HG03196 (cell line): ENCODE measurements at regions not wholly inside any gene's neighbourhood (a gene's known extent, or its start where the extent isn't known, plus 50 kb on each side); places are given as distances from the start of the nearest gene placed in this dataset.

Experiments used
- ATAC-seq: cut with Tn5 transposase; IDR thresholded peaks from one replicate; pipeline ENCODE4 v1.9.1; 2021; ENCODE audit not compliant: unreplicated experiment

GRCh38 chr3:127133971-127134370 lies 59.0 kb upstream of the PRR23E start:
- ATAC-seq, result no peak

GRCh38 chr3:127134466-127134865 lies 58.5 kb upstream of the PRR23E start:
- ATAC-seq, result no peak

- no peak for ATAC-seq
Measured at GRCh38 chr3:127134887-127135240, 58.1 kb upstream of the PRR23E start.

- ATAC-seq, result no peak
Measured at GRCh38 chr3:127135241-127136023, 57.5 kb upstream of the PRR23E start.

- no peak for ATAC-seq
Measured at GRCh38 chr3:127136024-127136600, 56.8 kb upstream of the PRR23E start.

GRCh38 chr3:127136706-127137105 lies 56.2 kb upstream of the PRR23E start:
- ATAC-seq, result no peak

GRCh38 chr3:127137113-127137512 lies 55.8 kb upstream of the PRR23E start:
- ATAC-seq, result no peak

GRCh38 chr3:127137757-127138536 lies 55.0 kb upstream of the PRR23E start:
- ATAC-seq, result no peak

GRCh38 chr3:127139601-127140500 lies 53.1 kb upstream of the PRR23E start:
- no peak for ATAC-seq

GRCh38 chr3:127140501-127141460 lies 52.1 kb upstream of the PRR23E start:
- no peak for ATAC-seq

- ATAC-seq, result no peak
Measured at GRCh38 chr3:127141921-127142730, 50.8 kb upstream of the PRR23E start.
